Activated CD8-positive, alpha-beta T cell treated with anti-CD3 and anti-CD28 coated beads, Interleukin-2, amount 10 ng/mL, durations not matched to agents 7 days and 5 days (primary cell): ENCODE measurements at regions not wholly inside any gene's neighbourhood (a gene's known extent, or its start where the extent isn't known, plus 50 kb on each side); places are given as distances from the start of the nearest gene placed in this dataset.

Source experiments
- ATAC-seq: fragments of 150-1000 bp; cut with Tn5 transposase; one replicate; pipeline ENCODE4 v1.10.0; 2021; ENCODE audit warnings: moderate library complexity
- CTCF ChIA-PET: fragments of 350-600 bp; sonication (Branson Sonifier 250); formaldehyde crosslinking; loops from one replicate; lab custom pipeline; 2021; ENCODE audit warnings: antibody characterized with exemption; lab: Charles Lee
- POLR2A ChIA-PET: fragments of 350-600 bp; sonication (Branson Sonifier 250); formaldehyde crosslinking; loops from one replicate; lab custom pipeline; 2021; ENCODE audit warnings: antibody characterized with exemption; lab: Charles Lee
- DNase-seq: peaks from one replicate; pipeline ENCODE4 v3.0.0-alpha.2; 2020
- H3K27ac Mint-ChIP-seq: one replicate; pipeline ENCODE4 v1.8.0; 2021; ENCODE audit warnings: mild to moderate bottlenecking, mixed read lengths
- H3K27me3 Mint-ChIP-seq: one replicate; pipeline ENCODE4 v1.8.0; 2021; ENCODE audit warnings: low read depth, mixed read lengths
- H3K36me3 Mint-ChIP-seq: one replicate; pipeline ENCODE4 v1.8.0; 2021; ENCODE audit warnings: low read depth, mixed read lengths
- H3K4me1 Mint-ChIP-seq: one replicate; pipeline ENCODE4 v1.8.0; 2021; ENCODE audit warnings: low read depth, mixed read lengths
- H3K4me3 Mint-ChIP-seq: one replicate; pipeline ENCODE4 v1.8.0; 2021; ENCODE audit warnings: mild to moderate bottlenecking, mixed read lengths
- H3K9me3 Mint-ChIP-seq: one replicate; pipeline ENCODE4 v1.8.0; 2022; ENCODE audit warnings: mixed read lengths; ENCODE audit not compliant: insufficient read depth

DNA sequence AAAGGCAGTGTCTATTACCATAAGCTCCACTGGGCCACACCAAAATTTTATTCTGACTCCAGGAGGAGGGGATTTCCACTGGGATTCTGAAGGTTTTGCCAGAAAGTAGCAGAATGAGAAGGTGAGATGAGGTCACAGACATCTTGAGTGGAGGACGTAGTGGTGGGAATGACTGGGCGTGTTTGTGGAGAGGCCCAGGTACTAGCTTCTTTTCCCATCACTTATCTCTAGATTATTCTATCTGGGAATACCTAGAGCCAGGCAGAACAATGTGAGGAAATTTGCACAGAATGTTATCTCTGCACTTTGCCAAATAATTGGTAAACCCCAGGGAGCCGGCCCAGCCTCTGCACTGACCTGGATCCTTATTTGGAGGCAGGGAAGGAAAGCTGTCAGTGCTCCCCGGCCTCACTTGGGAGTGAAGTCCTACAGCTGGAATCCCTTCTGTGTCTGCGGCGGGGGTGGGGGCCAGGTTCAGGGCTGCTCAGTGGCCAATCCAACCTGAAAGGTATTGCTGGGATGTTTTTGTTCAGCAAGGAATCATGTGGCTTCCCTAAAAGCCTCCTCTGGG, 129.4 kb downstream of the C12orf75 start:
- ATAC-seq (no peak), DNase-seq (no peak)
- ChIA-PET CTCF (no interaction called here), POLR2A (no interaction called here)
- H3K4me3 Mint-ChIP-seq: no peak overlapping the region
- H3K4me1 Mint-ChIP-seq: no peaks in the 10 kb centered on the region
- no peaks in the 10 kb centered on the region for H3K36me3 Mint-ChIP-seq
- no peaks in the 10 kb centered on the region for H3K9me3 Mint-ChIP-seq
- peaks cover 29% of the 10 kb centered on the region for H3K27me3 Mint-ChIP-seq
- H3K27ac Mint-ChIP-seq: no peak overlapping the region

DNA sequence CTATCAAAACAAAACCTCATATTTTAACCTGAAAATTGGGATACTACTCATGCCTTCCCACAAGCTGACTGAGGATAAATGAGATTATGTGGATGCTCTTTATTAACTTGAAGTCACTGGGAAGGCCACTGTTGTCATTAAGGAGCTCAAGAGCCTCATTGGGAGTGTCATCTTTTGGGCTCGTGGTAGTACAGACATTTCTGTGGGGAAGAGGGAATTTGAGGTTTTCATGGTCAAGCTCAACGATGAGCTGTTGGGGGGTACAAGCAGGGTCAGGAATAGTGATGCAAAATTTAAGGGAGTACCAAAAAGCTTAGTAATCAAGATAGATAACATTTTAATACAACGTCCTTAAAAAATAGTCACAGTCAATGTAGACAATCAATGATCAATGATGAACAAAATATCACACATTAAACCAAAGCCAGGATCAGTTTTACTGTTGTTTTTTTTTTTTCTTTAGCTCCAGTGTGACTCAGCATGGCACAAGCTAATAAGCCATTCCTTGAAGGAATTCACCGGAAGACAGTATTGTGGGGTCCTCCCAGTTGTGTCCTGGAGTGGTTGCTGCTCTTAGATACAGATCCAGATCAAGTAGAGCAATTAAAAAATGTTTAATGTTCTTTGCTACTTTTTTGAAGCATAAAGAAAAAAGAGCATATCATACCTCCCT, 130.9 kb downstream of the C12orf75 start:
- ATAC-seq: no peak
- Mint-ChIP-seq H3K4me1 (no peaks in the 10 kb centered on the region), H3K27ac (no peak overlapping the region), H3K27me3 (peaks cover 35% of the 10 kb centered on the region), H3K36me3 (no peaks in the 10 kb centered on the region), H3K9me3 (no peaks in the 10 kb centered on the region), H3K4me3 (no peak overlapping the region)
- DNase-seq: no peak
- CTCF ChIA-PET: no interaction called here
- POLR2A ChIA-PET: no interaction called here

DNA sequence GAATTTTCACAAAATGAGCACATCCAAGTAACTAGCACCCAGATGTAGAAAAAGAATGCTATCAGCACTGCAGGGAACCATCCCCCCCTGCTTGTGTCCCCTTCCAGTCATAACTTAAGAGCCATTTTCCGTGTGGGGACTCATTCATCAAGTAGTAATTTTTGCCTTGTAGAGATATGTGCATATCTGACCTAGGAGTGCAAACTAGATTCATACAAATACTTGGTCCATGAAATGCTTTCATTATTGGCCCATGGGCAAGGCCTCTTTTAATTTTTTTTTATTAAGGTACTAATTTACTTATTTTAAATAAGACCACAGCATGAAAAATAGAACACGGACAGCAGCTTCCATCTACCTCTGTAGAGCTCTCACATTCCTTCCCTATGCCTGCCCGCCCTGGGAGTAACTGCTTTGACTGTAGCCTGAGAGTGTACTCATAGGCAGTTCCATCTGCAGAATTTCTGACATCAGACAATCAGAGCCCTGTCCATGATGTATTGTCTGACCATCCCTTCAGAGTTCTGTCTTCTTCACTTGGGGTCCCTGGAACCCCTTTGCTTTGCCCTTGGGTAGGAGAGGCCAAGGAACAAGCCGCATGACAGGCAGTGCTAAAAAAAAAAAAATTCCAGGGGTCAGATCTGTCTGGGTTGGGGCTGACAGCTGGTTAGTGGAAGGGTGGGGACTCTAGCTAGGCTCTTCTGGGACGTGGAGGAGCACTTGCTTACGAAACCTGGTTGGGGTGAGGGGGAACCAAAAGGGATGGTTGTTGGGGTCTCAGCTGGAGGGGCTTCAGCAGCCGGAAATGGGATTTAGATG, 131.7 kb downstream of the C12orf75 start:
- Mint-ChIP-seq H3K27ac (no peak overlapping the region), H3K27me3 (peaks cover 37% of the 10 kb centered on the region), H3K4me1 (no peaks in the 10 kb centered on the region), H3K36me3 (no peaks in the 10 kb centered on the region), H3K4me3 (no peak overlapping the region), H3K9me3 (no peaks in the 10 kb centered on the region)
- DNase-seq (no peak), ATAC-seq (no peak)
- CTCF ChIA-PET: no interaction called here
- POLR2A ChIA-PET: no interaction called here

DNA sequence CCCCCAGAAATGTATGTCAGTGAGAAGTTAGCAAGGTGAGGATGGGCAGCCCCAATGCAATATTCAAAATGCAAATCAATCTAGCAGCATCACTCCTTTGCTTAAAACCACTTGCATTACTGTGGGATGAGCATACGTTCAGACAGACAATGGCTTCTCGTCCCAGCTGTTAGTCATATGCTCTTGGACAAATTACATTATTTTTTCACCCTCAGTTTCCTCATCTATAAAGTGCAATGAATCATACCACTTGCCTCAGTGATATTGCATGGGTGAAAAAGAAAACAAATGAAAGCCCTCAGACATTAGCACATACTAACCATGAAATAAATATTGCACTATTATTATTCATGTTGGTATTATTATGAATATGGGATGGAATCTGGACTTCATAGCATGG, 132.3 kb downstream of the C12orf75 start:
- POLR2A ChIA-PET: no interaction called here
- ATAC-seq: no peak
- H3K4me1 Mint-ChIP-seq: no peaks in the 10 kb centered on the region
- no peaks in the 10 kb centered on the region for H3K36me3 Mint-ChIP-seq
- H3K27me3 Mint-ChIP-seq: peaks cover 36% of the 10 kb centered on the region
- no peak for DNase-seq
- H3K27ac Mint-ChIP-seq: no peak overlapping the region
- H3K9me3 Mint-ChIP-seq: no peaks in the 10 kb centered on the region
- CTCF ChIA-PET: no interaction called here
- H3K4me3 Mint-ChIP-seq: no peak overlapping the region

DNA sequence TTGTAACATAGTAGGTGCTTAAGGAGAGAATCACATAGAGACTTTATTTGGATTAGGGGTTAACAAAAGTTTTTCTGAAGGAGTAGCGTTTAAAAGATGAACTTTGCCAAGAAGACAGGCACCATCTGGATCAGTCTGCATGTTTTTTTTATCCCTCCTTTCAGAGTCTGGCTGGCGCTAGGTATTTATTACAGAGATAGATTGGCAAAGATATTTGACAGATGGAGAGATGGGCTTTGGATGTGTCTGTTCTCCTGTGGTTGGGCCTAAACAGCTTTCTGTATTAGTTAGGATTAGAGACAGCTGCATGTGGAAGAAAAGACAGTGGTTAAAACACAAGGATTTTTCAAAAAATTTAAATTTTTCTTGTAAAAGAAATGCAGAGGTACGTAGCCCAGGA, 133.9 kb downstream of the C12orf75 start:
- H3K9me3 Mint-ChIP-seq: no peaks in the 10 kb centered on the region
- CTCF ChIA-PET: no interaction called here

DNA sequence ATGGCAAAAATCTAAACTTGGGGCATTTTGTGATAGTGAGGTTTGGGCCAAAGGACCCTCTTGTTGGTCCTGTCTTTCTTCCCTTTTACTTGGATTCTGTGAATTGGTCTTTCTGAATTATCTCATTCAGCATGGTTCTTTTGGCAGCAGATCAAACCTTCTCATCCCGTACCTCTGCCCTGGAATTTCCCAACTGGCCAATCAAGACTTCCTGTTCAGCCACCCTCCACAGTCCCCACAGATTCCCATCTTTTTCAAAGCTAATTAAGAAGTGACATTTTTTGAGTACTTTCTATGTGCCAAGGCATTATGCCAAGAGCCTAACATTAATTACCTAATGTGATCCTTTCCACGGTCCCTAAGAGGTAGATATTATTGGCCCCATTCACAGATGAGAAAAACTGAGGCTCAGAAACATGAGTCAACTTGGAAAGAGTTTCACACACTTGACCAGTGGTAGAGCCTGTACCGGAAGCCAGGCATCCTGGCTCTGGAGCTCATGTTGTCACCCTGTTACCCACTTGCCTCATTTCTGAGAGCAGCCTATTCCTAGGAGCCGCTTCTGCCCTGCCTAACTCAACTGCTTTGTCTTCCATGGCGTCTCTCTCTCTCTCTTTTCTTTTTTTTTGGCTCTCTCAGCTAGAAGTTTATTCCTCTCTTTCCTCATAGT, 135.9 kb downstream of the C12orf75 start:
- Mint-ChIP-seq H3K27me3 (peaks cover 26% of the 10 kb centered on the region), H3K36me3 (no peaks in the 10 kb centered on the region), H3K27ac (no peak overlapping the region), H3K4me3 (no peak overlapping the region), H3K9me3 (no peaks in the 10 kb centered on the region), H3K4me1 (no peaks in the 10 kb centered on the region)
- DNase-seq (no peak), ATAC-seq (no peak)
- POLR2A ChIA-PET: no interaction called here
- CTCF ChIA-PET: no interaction called here

More for the DNA sequence above, 133.9 kb downstream of the C12orf75 start:
- Mint-ChIP-seq H3K4me3 (no peak overlapping the region), H3K27me3 (peaks cover 30% of the 10 kb centered on the region), H3K27ac (no peak overlapping the region), H3K4me1 (no peaks in the 10 kb centered on the region), H3K36me3 (no peaks in the 10 kb centered on the region)
- POLR2A ChIA-PET: no interaction called here
- no peak for ATAC-seq
- no peak for DNase-seq

DNA sequence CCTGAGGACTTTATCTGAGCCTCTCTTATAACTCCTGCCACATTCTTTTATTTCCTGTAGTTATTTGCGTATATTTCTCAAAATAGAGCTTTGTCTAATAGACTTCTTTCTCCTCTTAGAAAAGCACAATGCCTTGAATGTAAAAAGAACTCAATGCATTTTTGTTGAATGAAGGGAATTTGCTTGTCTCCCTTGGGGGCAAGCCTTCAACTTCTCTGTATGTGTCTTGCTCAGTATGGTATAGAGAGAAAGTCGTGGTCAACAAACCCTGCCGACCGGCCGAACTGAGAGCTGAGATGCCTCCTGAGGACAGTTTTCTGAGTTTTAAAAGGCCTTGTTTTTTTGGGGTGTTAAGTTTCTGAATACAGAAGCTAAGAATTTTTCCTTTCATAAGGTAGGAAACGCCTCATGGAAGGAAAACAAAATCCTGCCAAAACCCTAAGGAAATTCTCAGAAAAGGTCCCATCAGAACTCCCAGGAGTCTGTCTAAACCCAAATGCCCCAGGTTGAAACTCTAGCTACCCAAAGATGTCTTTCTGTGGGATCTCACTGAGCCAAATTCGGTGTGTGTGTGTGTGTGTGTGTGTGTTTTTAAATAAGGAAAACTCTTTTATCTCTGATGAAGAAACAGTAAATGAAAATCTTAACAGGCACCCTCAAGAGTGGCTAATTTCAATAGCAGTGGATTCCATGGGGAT, 136.6 kb downstream of the C12orf75 start:
- no peak overlapping the region for H3K27ac Mint-ChIP-seq
- no peaks in the 10 kb centered on the region for H3K4me1 Mint-ChIP-seq
- no peak overlapping the region for H3K4me3 Mint-ChIP-seq
- no peak for ATAC-seq
- DNase-seq: no peak
- POLR2A ChIA-PET: no interaction called here
- no peaks in the 10 kb centered on the region for H3K9me3 Mint-ChIP-seq
- peaks cover 24% of the 10 kb centered on the region for H3K27me3 Mint-ChIP-seq
- H3K36me3 Mint-ChIP-seq: no peaks in the 10 kb centered on the region
- CTCF ChIA-PET: no interaction called here

DNA sequence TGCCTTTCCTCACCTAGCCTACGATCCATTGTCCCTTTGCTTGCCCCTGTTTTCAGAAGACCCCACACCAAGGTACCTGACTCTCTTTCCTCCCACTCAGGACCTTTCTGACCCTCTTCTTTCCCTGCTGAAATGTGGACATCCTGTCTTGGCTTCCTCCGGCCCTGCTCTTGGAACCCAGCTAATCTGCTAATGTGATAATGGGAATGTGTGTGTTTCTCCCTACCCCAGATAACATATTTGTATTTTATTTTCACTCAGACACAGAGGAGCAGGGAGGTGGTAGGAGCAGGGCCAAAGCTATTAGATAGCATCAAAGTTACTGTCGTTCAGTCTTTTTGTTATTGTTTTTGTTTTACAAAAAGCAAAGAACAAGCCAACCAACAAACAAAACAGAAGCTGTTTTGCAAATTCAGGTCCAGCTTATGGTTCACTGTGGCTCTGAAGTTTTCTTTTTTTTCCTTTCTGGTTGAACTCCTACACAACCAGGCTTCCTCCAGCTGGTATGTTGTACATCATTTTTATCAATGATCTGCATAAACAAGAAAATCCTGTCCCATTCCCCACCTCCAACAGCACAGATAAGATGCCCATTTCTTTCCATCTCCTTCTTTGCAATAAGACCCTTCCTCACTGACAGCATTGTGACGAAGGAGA, 137.3 kb downstream of the C12orf75 start:
- Mint-ChIP-seq H3K36me3 (no peaks in the 10 kb centered on the region), H3K9me3 (no peaks in the 10 kb centered on the region), H3K27ac (no peak overlapping the region), H3K4me1 (no peaks in the 10 kb centered on the region), H3K27me3 (peaks cover 24% of the 10 kb centered on the region), H3K4me3 (no peak overlapping the region)
- no peak for ATAC-seq
- ChIA-PET POLR2A (no interaction called here), CTCF (no interaction called here)
- no peak for DNase-seq

DNA sequence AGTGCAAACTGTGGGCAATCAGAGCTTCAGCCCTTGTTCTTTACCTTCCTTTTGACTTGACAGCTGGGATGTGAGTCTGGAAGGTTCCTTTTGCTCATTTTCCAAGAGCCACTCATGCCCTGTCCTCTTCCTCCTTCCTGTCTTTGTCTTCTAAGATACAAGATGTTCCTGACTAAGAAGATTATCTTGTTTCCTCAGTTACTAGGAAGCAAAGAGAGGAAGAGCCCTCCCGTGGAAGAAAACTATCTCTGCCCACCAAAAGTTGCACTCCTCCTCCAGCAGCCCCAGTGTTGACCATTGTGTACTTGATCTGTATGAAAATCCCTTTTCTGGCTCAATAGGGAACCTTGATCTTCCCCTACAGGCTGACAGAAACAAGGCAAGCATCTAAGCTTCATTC, 138.0 kb downstream of the C12orf75 start:
- no peaks in the 10 kb centered on the region for H3K36me3 Mint-ChIP-seq
- H3K27ac Mint-ChIP-seq: no peak overlapping the region
- H3K9me3 Mint-ChIP-seq: no peaks in the 10 kb centered on the region
- CTCF ChIA-PET: no interaction called here
- ATAC-seq (no peak), DNase-seq (no peak)
- no peaks in the 10 kb centered on the region for H3K4me1 Mint-ChIP-seq
- POLR2A ChIA-PET: no interaction called here
- H3K4me3 Mint-ChIP-seq: no peak overlapping the region
- peaks cover 24% of the 10 kb centered on the region for H3K27me3 Mint-ChIP-seq

DNA sequence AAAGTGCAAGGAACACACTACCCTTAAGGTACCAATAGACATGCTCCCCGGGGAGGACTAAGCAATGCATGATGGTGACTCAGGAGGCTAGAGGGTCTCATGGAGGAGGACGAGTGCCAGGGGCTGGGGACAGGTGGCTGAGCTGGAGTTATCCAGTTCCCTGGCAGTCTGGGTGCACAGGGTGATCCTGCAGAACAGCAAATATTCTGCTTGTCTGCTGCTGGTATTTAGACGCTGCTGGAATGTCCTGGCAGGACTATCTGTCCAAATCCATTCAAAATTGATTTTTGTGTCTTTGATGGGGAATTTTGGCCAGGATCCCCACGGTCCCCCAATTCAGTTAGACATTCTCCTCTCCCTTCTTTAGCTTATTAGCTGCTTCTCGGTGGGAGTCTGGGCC, 138.7 kb downstream of the C12orf75 start:
- ATAC-seq (no peak), DNase-seq (no peak)
- H3K36me3 Mint-ChIP-seq: no peaks in the 10 kb centered on the region
- CTCF ChIA-PET: no interaction called here
- no peaks in the 10 kb centered on the region for H3K9me3 Mint-ChIP-seq
- no peak overlapping the region for H3K27ac Mint-ChIP-seq
- H3K4me1 Mint-ChIP-seq: no peaks in the 10 kb centered on the region
- H3K27me3 Mint-ChIP-seq: peaks cover 23% of the 10 kb centered on the region
- H3K4me3 Mint-ChIP-seq: no peak overlapping the region
- POLR2A ChIA-PET: no interaction called here

DNA sequence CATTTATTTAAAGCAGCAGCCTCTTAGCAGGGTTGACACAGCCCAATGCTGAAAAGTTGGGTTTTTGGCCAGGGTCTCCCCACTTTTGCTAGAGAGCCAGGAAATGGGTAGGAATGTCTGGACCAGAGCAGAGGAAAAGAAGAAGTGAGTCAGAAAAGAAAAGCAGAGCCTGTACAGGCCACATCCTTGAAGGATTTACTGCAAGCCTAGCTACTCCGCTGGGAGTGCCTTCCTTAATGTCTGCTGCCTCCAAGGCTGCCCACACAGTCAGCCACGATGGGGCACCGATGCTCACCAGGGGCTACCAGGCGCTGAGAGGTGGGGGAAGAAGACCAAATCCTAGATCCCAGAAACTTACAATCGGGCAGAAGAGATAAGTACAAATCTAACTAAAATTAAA, 139.2 kb downstream of the C12orf75 start:
- no peaks in the 10 kb centered on the region for H3K9me3 Mint-ChIP-seq
- no peaks in the 10 kb centered on the region for H3K4me1 Mint-ChIP-seq
- POLR2A ChIA-PET: no interaction called here
- no peaks in the 10 kb centered on the region for H3K36me3 Mint-ChIP-seq
- DNase-seq (no peak), ATAC-seq (no peak)
- CTCF ChIA-PET: no interaction called here
- H3K27ac Mint-ChIP-seq: no peak overlapping the region
- H3K27me3 Mint-ChIP-seq: peaks cover 20% of the 10 kb centered on the region
- H3K4me3 Mint-ChIP-seq: no peak overlapping the region
